Trophoblast cell (in vitro differentiated cells and primary cell): ENCODE measurements at regions not wholly inside any gene's neighbourhood (a gene's known extent, or its start where the extent isn't known, plus 50 kb on each side); places are given as distances from the start of the nearest gene placed in this dataset.
"Not testable (repeated sequence)": the region's sequence is repeated elsewhere in the genome, so short reads cannot be mapped to it uniquely, and the experiment has no call there.

Experiments
- DNase-seq, 2 donors: peaks; one replicate each; pipeline ENCODE4 v3.0.0-alpha.2; 2016
- H2AFZ ChIP-seq: 2 replicates; pipeline ENCODE4 v1.6.1; 2013; ENCODE audit warnings: low read length, moderate library complexity, mild to moderate bottlenecking; ENCODE audit not compliant: insufficient read depth, poor library complexity
- H2AK5ac ChIP-seq: 2 replicates; pipeline ENCODE4 v1.6.1; 2013; ENCODE audit warnings: mild to moderate bottlenecking, low read length
- H2BK120ac ChIP-seq: 2 replicates; pipeline ENCODE4 v1.6.1; 2013; ENCODE audit warnings: low read length, mild to moderate bottlenecking, moderate library complexity; ENCODE audit not compliant: insufficient read depth, poor library complexity
- H2BK12ac ChIP-seq: 2 replicates; pipeline ENCODE4 v1.6.1; 2013; ENCODE audit warnings: mild to moderate bottlenecking, low read length, moderate library complexity
- H2BK5ac ChIP-seq: 2 replicates; pipeline ENCODE4 v1.6.1; 2013; ENCODE audit warnings: low read length, low read depth, moderate library complexity, mild to moderate bottlenecking; ENCODE audit not compliant: poor library complexity
- H3K14ac ChIP-seq: 2 replicates; pipeline ENCODE4 v1.6.1; 2013; ENCODE audit warnings: mild to moderate bottlenecking, low read length
- H3K18ac ChIP-seq: 2 replicates; pipeline ENCODE4 v1.6.1; 2013; ENCODE audit warnings: mild to moderate bottlenecking, low read length
- H3K23ac ChIP-seq: 2 replicates; pipeline ENCODE4 v1.6.1; 2013; ENCODE audit warnings: low read length
- H3K27ac ChIP-seq: 2 replicates; pipeline ENCODE4 v1.5.1; 2013; ENCODE audit warnings: low read depth, mild to moderate bottlenecking, inconsistent platforms, low read length, moderate library complexity
- H3K27me3 ChIP-seq: 2 replicates; pipeline ENCODE4 v1.6.1; 2013; ENCODE audit warnings: inconsistent platforms, mild to moderate bottlenecking, low read length, moderate library complexity; ENCODE audit not compliant: insufficient read depth
- H3K36me3 ChIP-seq, 2 experiments: 1 replicate in 1 of 2; 2 replicates in 1 of 2; pipeline ENCODE4 v1.6.1; 2013; ENCODE audit warnings: low read length in 2 of 2, mild to moderate bottlenecking in 2 of 2, moderate library complexity in 1 of 2; ENCODE audit not compliant: insufficient read depth in 2 of 2, control insufficient read depth in 1 of 2
- H3K4ac ChIP-seq: 2 replicates; pipeline ENCODE4 v1.6.1; 2013; ENCODE audit warnings: low read depth, mild to moderate bottlenecking, low read length, moderate library complexity
- H3K4me1 ChIP-seq, 2 experiments: 1 replicate in 1 of 2; 2 replicates in 1 of 2; pipeline ENCODE4 v1.6.1; 2013; ENCODE audit warnings: low read length in 2 of 2, mild to moderate bottlenecking in 2 of 2, moderate library complexity in 1 of 2; ENCODE audit not compliant: insufficient read depth in 2 of 2, control insufficient read depth in 1 of 2
- H3K4me2 ChIP-seq: 2 replicates; pipeline ENCODE4 v1.6.1; 2013; ENCODE audit warnings: inconsistent platforms, mild to moderate bottlenecking, low read length, moderate library complexity
- H3K4me3 ChIP-seq: 2 replicates; pipeline ENCODE4 v1.5.1; 2013; ENCODE audit warnings: mild to moderate bottlenecking, low read depth, low read length, inconsistent platforms
- H3K79me1 ChIP-seq: one replicate; pipeline ENCODE4 v1.6.1; 2013; ENCODE audit warnings: low read length
- H3K79me2 ChIP-seq: 2 replicates; pipeline ENCODE4 v1.6.1; 2013; ENCODE audit warnings: low read length, mild to moderate bottlenecking; ENCODE audit not compliant: control insufficient read depth, insufficient read depth, poor library complexity
- H3K9ac ChIP-seq: 2 replicates; pipeline ENCODE4 v1.6.1; 2013; ENCODE audit warnings: mild to moderate bottlenecking, low read length
- H3K9me3 ChIP-seq: 2 replicates; pipeline ENCODE4 v1.6.1; 2013; ENCODE audit warnings: low read depth, mild to moderate bottlenecking, control low read depth, inconsistent platforms, low read length; ENCODE audit not compliant: insufficient read depth
- H4K12ac ChIP-seq: 2 replicates; pipeline ENCODE4 v1.6.1; 2013; ENCODE audit warnings: low read depth, mild to moderate bottlenecking, low read length, moderate library complexity
- H4K8ac ChIP-seq: 2 replicates; pipeline ENCODE4 v1.6.1; 2013; ENCODE audit warnings: low read depth, mild to moderate bottlenecking, low read length, moderate library complexity
- H4K91ac ChIP-seq: one replicate; pipeline ENCODE4 v1.6.1; 2013; ENCODE audit warnings: low read depth, mild to moderate bottlenecking, low read length, moderate library complexity
- WGBS: extraction: QIAGEN DNeasy Blood & Tissue Kit; methylation state at CpG from one replicate; pipeline ENCODE4 v1.1.7; 2013; ENCODE audit warnings: missing lambda C conversion rate; ENCODE audit not compliant: insufficient read length, insufficient coverage; ENCODE audit errors: extremely low coverage; 5-methylcytosine and 5-hydroxymethylcytosine counted together

- Histone ChIP-seq H3K4me2 (no peak overlapping the region), H3K4me1 (no peaks in the 10 kb centered on the region), H4K8ac (no peak overlapping the region), H3K14ac (no peak overlapping the region), H3K79me1 (no peaks in the 10 kb centered on the region), H3K23ac (no peak overlapping the region), H3K9me3 (no peaks in the 10 kb centered on the region), H3K18ac (no peak overlapping the region), H3K9ac (no peak overlapping the region), H3K4me3 (no peak overlapping the region), H2BK120ac (no peak overlapping the region), H4K91ac (no peak overlapping the region), H2BK12ac (no peak overlapping the region), H2AFZ (no peak overlapping the region), H4K12ac (no peak overlapping the region), H2AK5ac (no peak overlapping the region), H2BK5ac (no peak overlapping the region), H3K36me3 (no peaks in the 10 kb centered on the region), H3K27ac (no peak overlapping the region), H3K27me3 (no peaks in the 10 kb centered on the region), H3K79me2 (no peaks in the 10 kb centered on the region), H3K4ac (no peak overlapping the region)
- no CpG with 5 or more reads among the region's 3 CpGs for WGBS
- DNase-seq = no peak
Measured at GRCh38 chr6:76982476-76983199, 480.7 kb downstream of the HTR1B start.

DNA sequence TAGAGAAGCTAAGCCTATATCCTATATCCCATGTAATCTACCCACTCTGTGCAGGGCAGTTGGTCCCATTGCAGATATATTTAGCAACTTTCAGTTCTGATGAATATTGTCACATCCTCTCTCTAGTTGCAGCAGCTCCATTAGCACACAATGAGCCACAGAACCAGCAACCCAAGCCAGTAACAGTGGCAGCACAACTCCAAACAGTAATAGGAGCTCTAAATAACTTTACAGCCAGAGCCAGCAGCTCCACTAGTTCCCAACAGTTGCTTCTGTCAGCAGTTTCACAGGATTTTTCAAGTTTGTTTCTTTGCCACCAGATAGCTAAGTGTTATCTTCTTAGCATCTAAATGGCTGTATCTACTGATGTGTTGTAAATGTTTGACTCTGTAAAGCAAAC, 490.8 kb downstream of the HTR1B start:
- Histone ChIP-seq H2BK120ac (no peak overlapping the region), H4K91ac (no peak overlapping the region), H3K79me2 (no peaks in the 10 kb centered on the region), H4K8ac (no peak overlapping the region), H3K4me2 (no peak overlapping the region), H4K12ac (no peak overlapping the region), H2AK5ac (no peak overlapping the region), H3K18ac (no peak overlapping the region), H3K14ac (no peak overlapping the region), H3K9ac (no peak overlapping the region), H3K36me3 (no peaks in the 10 kb centered on the region), H3K79me1 (no peaks in the 10 kb centered on the region), H3K4ac (no peak overlapping the region), H3K9me3 (no peaks in the 10 kb centered on the region), H3K27ac (no peak overlapping the region), H2AFZ (no peak overlapping the region), H3K23ac (no peak overlapping the region), H2BK12ac (no peak overlapping the region), H3K4me3 (no peak overlapping the region), H2BK5ac (no peak overlapping the region), H3K4me1 (no peaks in the 10 kb centered on the region), H3K27me3 (no peaks in the 10 kb centered on the region)
- DNase-seq = no peak

DNA sequence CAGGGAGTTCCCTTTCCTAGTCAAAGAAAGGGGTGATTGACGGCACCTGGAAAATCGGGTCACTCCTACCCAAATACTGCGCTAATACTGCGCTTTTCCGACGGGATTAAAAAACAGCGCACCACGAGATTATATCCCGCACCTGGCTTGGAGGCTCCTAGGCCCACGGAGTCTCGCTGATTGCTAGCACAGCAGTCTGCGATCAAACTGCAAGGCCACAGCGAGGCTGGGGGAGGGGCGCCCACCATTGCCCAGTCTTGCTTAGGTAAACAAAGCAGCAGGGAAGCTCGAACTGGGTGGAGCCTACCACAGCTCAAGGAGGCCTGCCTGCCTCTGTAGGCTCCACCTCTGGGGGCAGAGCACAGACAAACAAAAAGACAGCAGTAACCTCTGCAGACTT, 504.1 kb downstream of the HTR1B start:
- H2BK12ac ChIP-seq, H3K79me2 ChIP-seq, H3K4ac ChIP-seq, H2BK120ac ChIP-seq, H2AFZ ChIP-seq, H4K12ac ChIP-seq, H3K4me1 ChIP-seq, DNase-seq, H3K18ac ChIP-seq, H2AK5ac ChIP-seq, H3K4me3 ChIP-seq, H3K14ac ChIP-seq, H4K91ac ChIP-seq, H3K36me3 ChIP-seq, H3K9ac ChIP-seq, H4K8ac ChIP-seq, H3K9me3 ChIP-seq, H3K27ac ChIP-seq, H3K27me3 ChIP-seq, H3K23ac ChIP-seq, H2BK5ac ChIP-seq, H3K79me1 ChIP-seq, H3K4me2 ChIP-seq: not testable (repeated sequence)
- WGBS = no CpG with 5 or more reads among the region's 15 CpGs

DNA sequence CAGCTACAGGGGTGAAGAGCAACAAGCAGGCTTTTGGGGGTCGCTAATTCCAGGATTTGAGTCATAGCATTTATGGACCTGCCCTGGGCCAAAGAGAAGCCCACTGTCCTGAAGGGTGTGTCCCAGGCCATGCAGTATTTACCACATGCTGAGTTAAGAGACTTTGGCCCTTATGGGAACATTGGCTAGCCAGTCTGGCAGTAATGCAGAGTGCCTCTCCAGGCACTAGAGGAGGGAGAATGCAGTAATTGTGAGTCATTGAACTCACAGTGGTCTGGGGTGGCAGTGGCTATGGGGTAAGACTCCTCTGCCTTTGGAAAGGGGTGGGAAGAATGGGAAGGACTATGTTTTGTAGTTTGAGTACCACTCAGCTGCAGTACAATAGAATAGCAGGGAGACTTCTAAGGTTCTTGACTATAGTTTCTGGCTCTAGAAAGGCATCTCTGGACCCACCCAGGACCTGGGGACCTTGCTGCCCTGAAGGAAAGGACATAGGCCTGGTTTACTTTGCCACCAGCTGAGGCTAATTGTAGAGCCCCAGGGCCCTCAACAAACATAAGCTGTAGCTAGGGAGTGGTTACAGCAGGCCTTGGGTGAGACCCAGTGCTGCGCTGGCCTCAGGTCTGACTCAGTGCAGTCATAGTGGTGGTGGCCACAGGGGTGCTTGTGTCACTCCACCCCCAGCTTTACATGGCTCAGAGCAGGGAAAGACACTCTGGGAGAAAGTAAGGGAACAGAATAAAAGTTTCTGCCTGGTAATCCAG, 520.9 kb downstream of the HTR1B start:
- Histone ChIP-seq H2BK12ac (no peak overlapping the region), H3K4ac (no peak overlapping the region), H2AK5ac (no peak overlapping the region), H3K36me3 (no peaks in the 10 kb centered on the region), H3K9ac (no peak overlapping the region), H3K18ac (no peak overlapping the region), H3K79me2 (no peaks in the 10 kb centered on the region), H3K27ac (no peak overlapping the region), H3K9me3 (no peaks in the 10 kb centered on the region), H2AFZ (no peak overlapping the region), H3K14ac (no peak overlapping the region), H2BK120ac (no peak overlapping the region), H3K23ac (no peak overlapping the region), H3K4me3 (no peak overlapping the region), H4K91ac (no peak overlapping the region), H4K8ac (no peak overlapping the region), H2BK5ac (no peak overlapping the region), H3K79me1 (no peaks in the 10 kb centered on the region), H3K4me1 (peaks cover 2 to 3% of the 10 kb centered on the region in 2 experiments), H4K12ac (no peak overlapping the region), H3K27me3 (no peaks in the 10 kb centered on the region), H3K4me2 (no peak overlapping the region)
- no peak for DNase-seq
- no CpG with 5 or more reads among the region's 2 CpGs for WGBS
